ENCODE measurements at regions not wholly inside any gene's neighbourhood (a gene's known extent, or its start where the extent isn't known, plus 50 kb on each side); places are given as distances from the start of the nearest gene placed in this dataset.

DNA sequence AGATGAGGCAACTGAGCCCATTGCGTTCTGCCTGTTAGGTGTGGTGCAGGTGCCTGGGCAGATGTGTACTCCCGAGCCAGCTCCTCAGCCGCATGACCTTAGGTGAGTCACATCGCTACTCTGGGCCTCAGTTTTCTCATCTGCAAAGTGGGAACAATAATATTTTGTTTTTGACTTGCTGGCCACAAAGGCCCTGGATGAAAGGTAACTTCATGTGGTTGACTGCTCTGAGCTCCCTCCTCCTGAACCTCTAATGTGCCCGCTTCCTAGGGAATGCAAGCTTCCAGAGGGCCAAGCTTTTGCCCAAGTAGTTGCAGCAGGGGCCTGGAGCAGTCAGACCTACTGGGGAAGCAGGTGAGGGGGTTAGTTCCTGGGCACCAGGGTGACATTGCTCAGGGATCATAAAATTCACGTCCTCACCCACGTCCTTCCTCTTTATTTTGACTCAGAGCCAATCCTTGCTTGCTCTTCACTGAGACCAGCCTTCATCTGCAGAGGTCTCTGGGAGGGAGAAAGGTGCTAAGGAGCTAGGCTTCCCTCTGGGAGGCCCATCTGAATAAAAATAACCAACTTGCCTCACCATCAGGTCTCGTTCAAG, 149.0 kb upstream of the TLE3 start:
- POLR2A ChIA-PET (ENCODE audit: partially characterized antibody), result no interaction called here
- Histone ChIP-seq H4K8ac (ENCODE audit: extremely low read depth, insufficient read depth, low read length) (no peak overlapping the region; the same call in 1 of the 2 replicates), H3K27me3 (replicated peaks in 1 of 4; ENCODE audit: control insufficient read depth in 3 of 4, extremely low read depth in 1 of 4, insufficient read depth in 3 of 4, low read length in 3 of 4) (peaks cover 0 to 2% (median 0%) of the 10 kb centered on the region in 4 experiments; a peak in 3 of 7 replicates), H3K56ac (replicated peaks; ENCODE audit: insufficient read length, low read depth, low read length) (no peak overlapping the region), H3K18ac (ENCODE audit: extremely low read depth, low read length) (no peak overlapping the region), H2BK12ac (ENCODE audit: low read depth, low read length) (no peak overlapping the region; the same call in 1 of the 2 replicates), H3K4me3 (ENCODE audit: extremely low read depth in 1 of 4, insufficient read depth in 2 of 4, low read depth in 3 of 4, low read length in 4 of 4) (no peak overlapping the region), H3K4ac (replicated peaks; ENCODE audit: insufficient read length, low read depth, low read length) (no peak overlapping the region), H3K4me2 (ENCODE audit: insufficient read depth in 1 of 2, low read depth in 2 of 2, low read length in 2 of 2) (no peak overlapping the region), H3K79me2 (ENCODE audit: control insufficient read depth in 1 of 2, insufficient read depth in 2 of 2, low read length in 2 of 2) (no peaks in the 10 kb centered on the region), H3K23me2 (ENCODE audit: low read depth, low read length) (no peaks in the 10 kb centered on the region), H2AK5ac (ENCODE audit: low read depth, low read length) (no peak overlapping the region), H3K9ac (replicated peaks in 1 of 4; ENCODE audit: extremely low read depth in 1 of 4, low read depth in 3 of 4, low read length in 3 of 4) (no peak overlapping the region), H2BK5ac (ENCODE audit: low read depth, low read length) (no peak overlapping the region), H4K5ac (ENCODE audit: insufficient read length, low read depth, low read length) (no peak overlapping the region), H4K20me1 (replicated peaks in 1 of 2; ENCODE audit: control insufficient read depth in 1 of 2, insufficient read depth in 2 of 2, low read length in 2 of 2) (no peaks in the 10 kb centered on the region), H3K23ac (ENCODE audit: insufficient read length) (no peak overlapping the region), H4K91ac (replicated peaks; ENCODE audit: insufficient read length, low read length) (no peak overlapping the region), H3K4me1 (replicated peaks in 1 of 4; ENCODE audit: control insufficient read depth in 3 of 4, insufficient read depth in 4 of 4, low read length in 3 of 4) (peaks cover 6 to 13% (median 9%) of the 10 kb centered on the region in 4 experiments), H3K27ac (ENCODE audit: low read depth, low read length) (no peak overlapping the region), H2BK20ac (ENCODE audit: low read length) (no peak overlapping the region), H3K36me3 (ENCODE audit: control insufficient read depth in 2 of 4, insufficient read depth in 4 of 4, low read length in 3 of 4) (no peaks in the 10 kb centered on the region), H3K14ac (ENCODE audit: insufficient read length) (no peak overlapping the region), H2BK120ac (replicated peaks; ENCODE audit: low read depth, low read length) (no peak overlapping the region), H3K9me3 (ENCODE audit: insufficient read depth in 2 of 2, low read depth in 1 of 2, low read length in 1 of 2) (no peaks in the 10 kb centered on the region), H3K79me1 (ENCODE audit: low read depth, low read length) (no peaks in the 10 kb centered on the region), H2BK15ac (ENCODE audit: low read length) (no peak overlapping the region), H2AFZ (ENCODE audit: low read length) (no peak overlapping the region)
- TF ChIP-seq POLR2A (IDR thresholded peaks at IDR 0.05; ENCODE audit: control extremely low read depth in 1 of 2, low read depth in 2 of 2, low read length in 2 of 2), result no peak
- no peak for TF ChIP-seq BACH1 (IDR thresholded peaks at IDR 0.05; ENCODE audit: low read length)
- TF ChIP-seq, protein P1, sequence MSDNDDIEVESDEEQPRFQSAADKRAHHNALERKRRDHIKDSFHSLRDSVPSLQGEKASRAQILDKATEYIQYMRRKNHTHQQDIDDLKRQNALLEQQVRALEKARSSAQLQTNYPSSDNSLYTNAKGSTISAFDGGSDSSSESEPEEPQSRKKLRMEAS (IDR thresholded peaks at IDR 0.05), result no peak
- FAIRE-seq (no peak), DNase-seq (ENCODE audit: low read depth in 1 of 2, low spot score in 2 of 2) (no peak)
- CTCF ChIA-PET (ENCODE audit: partially characterized antibody), result interaction anchor here (0.8 to 1.5 kb wide), 3 partner anchors 19 to 99 kb away, joined by 3 read pairs; no protein-coding TSS in a partner anchor
- 88% methylated on average over 8 of the region's 8 CpGs; no CpG with 5 or more reads in 1 of the 2 experiments for WGBS, 2 experiments (ENCODE audit: extremely low coverage in 1 of 2, insufficient coverage in 1 of 2, insufficient read length in 1 of 2, insufficient replicate concordance in 2 of 2, low coverage in 1 of 2, low lambda C conversion rate in 2 of 2, missing lambda C conversion rate in 1 of 2)

All from H1 (cell line).